ENCODE measurements at regions not wholly inside any gene's neighbourhood (a gene's known extent, or its start where the extent isn't known, plus 50 kb on each side); places are given as distances from the start of the nearest gene placed in this dataset.

- ATAC-seq (ENCODE audit: low read depth) = no peak
- Histone ChIP-seq H3K4me3 (ENCODE audit: severe bottlenecking) (no peak overlapping the region), H3K36me3 (ENCODE audit: low read depth) (no peaks in the 10 kb centered on the region), H3K9me3 (ENCODE audit: severe bottlenecking) (no peaks in the 10 kb centered on the region), H3K27me3 (ENCODE audit: insufficient read depth, poor library complexity, severe bottlenecking) (no peaks in the 10 kb centered on the region), H3K4me1 (ENCODE audit: insufficient read depth, poor library complexity, severe bottlenecking) (peaks cover 6% of the 10 kb centered on the region), H3K27ac (ENCODE audit: poor library complexity, severe bottlenecking) (no peak overlapping the region)
- TF ChIP-seq CTCF (IDR thresholded peaks at IDR 0.05; ENCODE audit: poor library complexity, severe bottlenecking) = no peak
- no peak for DNase-seq (ENCODE audit: low spot score)
These were observed 179.6 kb upstream of the PITX1 start for GRCh38 chr5:135213466-135214239.

- H3K9me3 ChIP-seq (ENCODE audit: severe bottlenecking) = no peaks in the 10 kb centered on the region
- H3K4me3 ChIP-seq (ENCODE audit: severe bottlenecking) = no peak overlapping the region
- peaks cover 10% of the 10 kb centered on the region for H3K4me1 ChIP-seq (ENCODE audit: insufficient read depth, poor library complexity, severe bottlenecking)
- H3K27me3 ChIP-seq (ENCODE audit: insufficient read depth, poor library complexity, severe bottlenecking) = no peaks in the 10 kb centered on the region
- ATAC-seq (ENCODE audit: low read depth) = no peak
- no peak for DNase-seq (ENCODE audit: low spot score)
- H3K36me3 ChIP-seq (ENCODE audit: low read depth) = no peaks in the 10 kb centered on the region
- TF ChIP-seq CTCF (IDR thresholded peaks at IDR 0.05; ENCODE audit: poor library complexity, severe bottlenecking) = no peak
- no peak overlapping the region for H3K27ac ChIP-seq (ENCODE audit: poor library complexity, severe bottlenecking)
These were observed 179.0 kb upstream of the PITX1 start for GRCh38 chr5:135213027-135213386.

DNA sequence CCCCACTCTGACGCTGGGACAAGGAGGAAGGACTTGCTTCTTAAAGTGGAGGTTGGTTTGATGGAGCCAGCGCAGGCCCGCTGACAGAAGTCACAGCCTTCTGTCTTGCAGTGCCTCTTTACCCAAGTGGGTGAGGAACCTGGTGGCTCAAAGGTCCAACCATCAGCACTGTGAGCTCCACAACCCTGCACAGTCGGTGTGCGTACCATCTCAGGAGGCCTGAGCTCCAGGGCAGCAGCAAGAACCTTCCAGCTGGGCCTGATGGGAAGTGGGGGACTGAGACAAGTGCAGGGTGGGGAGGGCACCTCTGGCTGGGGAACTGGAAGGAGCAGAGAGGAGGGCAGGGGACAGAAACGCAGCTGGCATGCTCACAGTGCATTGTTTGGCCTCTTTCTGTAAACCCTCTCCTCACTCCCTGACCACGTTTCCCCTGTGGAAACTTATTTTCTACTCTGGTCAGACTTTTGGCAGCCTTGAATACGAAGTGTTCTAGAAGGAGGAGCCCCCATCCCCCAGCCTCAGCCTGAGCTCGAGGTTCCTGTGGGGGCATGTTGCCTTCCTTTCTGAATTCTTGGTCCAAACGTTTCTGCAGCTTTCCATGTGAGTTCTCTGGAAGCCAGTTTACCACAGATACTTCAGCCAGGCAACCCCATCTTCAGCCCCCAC, 178.5 kb upstream of the PITX1 start:
- ATAC-seq (ENCODE audit: low read depth) (no peak), DNase-seq (ENCODE audit: low spot score) (no peak)
- H3K36me3 ChIP-seq (ENCODE audit: low read depth) = no peaks in the 10 kb centered on the region
- no peaks in the 10 kb centered on the region for H3K9me3 ChIP-seq (ENCODE audit: severe bottlenecking)
- no peak for TF ChIP-seq CTCF (IDR thresholded peaks at IDR 0.05; ENCODE audit: poor library complexity, severe bottlenecking)
- H3K27ac ChIP-seq (ENCODE audit: poor library complexity, severe bottlenecking) = no peak overlapping the region
- H3K4me3 ChIP-seq (ENCODE audit: severe bottlenecking) = no peak overlapping the region
- H3K27me3 ChIP-seq (ENCODE audit: insufficient read depth, poor library complexity, severe bottlenecking) = no peaks in the 10 kb centered on the region
- H3K4me1 ChIP-seq (ENCODE audit: insufficient read depth, poor library complexity, severe bottlenecking) = peaks cover 10% of the 10 kb centered on the region

DNA sequence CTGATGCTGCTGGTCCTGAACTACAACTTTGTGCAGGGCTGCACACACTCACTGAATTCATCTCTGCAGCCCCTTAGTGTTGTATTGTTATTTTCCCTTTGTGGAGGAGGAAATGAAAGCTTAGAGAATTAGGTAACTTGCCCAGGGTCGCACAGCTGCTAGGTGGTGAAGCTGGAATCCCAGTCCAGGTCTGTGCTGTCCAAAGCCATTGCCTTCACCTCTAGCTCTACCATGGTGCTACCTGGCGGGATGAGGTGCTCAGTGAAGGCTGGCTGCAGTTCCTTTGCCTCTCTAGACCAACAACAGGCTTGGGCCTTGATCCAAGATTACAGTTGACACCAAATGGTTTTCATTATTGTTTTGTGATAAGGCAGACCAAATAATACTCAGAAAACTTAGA, 177.8 kb upstream of the PITX1 start:
- no peak for DNase-seq (ENCODE audit: low spot score)
- no peak overlapping the region for H3K27ac ChIP-seq (ENCODE audit: poor library complexity, severe bottlenecking)
- TF ChIP-seq CTCF (IDR thresholded peaks at IDR 0.05; ENCODE audit: poor library complexity, severe bottlenecking) = no peak
- H3K9me3 ChIP-seq (ENCODE audit: severe bottlenecking) = no peaks in the 10 kb centered on the region
- H3K4me1 ChIP-seq (ENCODE audit: insufficient read depth, poor library complexity, severe bottlenecking) = peaks cover 10% of the 10 kb centered on the region
- H3K4me3 ChIP-seq (ENCODE audit: severe bottlenecking) = no peak overlapping the region
- no peak for ATAC-seq (ENCODE audit: low read depth)
- no peaks in the 10 kb centered on the region for H3K36me3 ChIP-seq (ENCODE audit: low read depth)
- no peaks in the 10 kb centered on the region for H3K27me3 ChIP-seq (ENCODE audit: insufficient read depth, poor library complexity, severe bottlenecking)

Measured in RWPE2 (cell line).